HL-60 (cell line): ENCODE measurements at regions not wholly inside any gene's neighbourhood (a gene's known extent, or its start where the extent isn't known, plus 50 kb on each side); places are given as distances from the start of the nearest gene placed in this dataset.
"Not testable (repeated sequence)": the region's sequence is repeated elsewhere in the genome, so short reads cannot be mapped to it uniquely, and the experiment has no call there.

Source experiments
- DNase-seq, 2 experiments: peaks; one replicate each; pipeline ENCODE4 v3.0.0-alpha.2; 2010 to 2020; ENCODE audit warnings: low read depth in 1 of 2, low spot score in 1 of 2
- H3K27ac ChIP-seq: fragments of 250-450 bp; sonication (Bioruptor Pico); replicated peaks from 2 replicates; pipeline ENCODE4 v1.5.1; 2020; ENCODE audit warnings: mild to moderate bottlenecking, moderate library complexity
- H3K27me3 ChIP-seq: fragments of 250-450 bp; sonication (Bioruptor Pico); 2 replicates; pipeline ENCODE4 v1.5.1; 2021; ENCODE audit warnings: mild to moderate bottlenecking, moderate library complexity; ENCODE audit not compliant: insufficient read depth, poor library complexity, severe bottlenecking
- H3K4me3 ChIP-seq: replicated peaks from 2 replicates; pipeline ENCODE4 v1.5.1; 2011; ENCODE audit warnings: mild to moderate bottlenecking, control low read depth, low read length; ENCODE audit not compliant: insufficient read depth
- GABPA ChIP-seq: IDR thresholded peaks from 2 replicates; pipeline ENCODE4 v1.6.1; 2012; ENCODE audit warnings: low read depth
- POLR2AphosphoS5 ChIP-seq: IDR thresholded peaks from 2 replicates; pipeline ENCODE4 v1.6.1; 2012; ENCODE audit warnings: low read depth
- SPI1 ChIP-seq: IDR thresholded peaks from 2 replicates; pipeline ENCODE4 v1.6.1; 2012; ENCODE audit warnings: low read depth, mild to moderate bottlenecking, borderline replicate concordance
- TF ChIP-seq, protein P1 (sequence below): IDR thresholded peaks from one replicate; pipeline ENCODE4 v1.5.1; 2011; ENCODE audit warnings: low read length, control low read depth, inconsistent platforms; ENCODE audit not compliant: insufficient read depth
- TF ChIP-seq, protein P2 (sequence below): IDR thresholded peaks from 2 replicates; pipeline ENCODE4 v1.6.1; 2012; ENCODE audit warnings: low read depth; ENCODE audit not compliant: insufficient replicate concordance

DNA sequence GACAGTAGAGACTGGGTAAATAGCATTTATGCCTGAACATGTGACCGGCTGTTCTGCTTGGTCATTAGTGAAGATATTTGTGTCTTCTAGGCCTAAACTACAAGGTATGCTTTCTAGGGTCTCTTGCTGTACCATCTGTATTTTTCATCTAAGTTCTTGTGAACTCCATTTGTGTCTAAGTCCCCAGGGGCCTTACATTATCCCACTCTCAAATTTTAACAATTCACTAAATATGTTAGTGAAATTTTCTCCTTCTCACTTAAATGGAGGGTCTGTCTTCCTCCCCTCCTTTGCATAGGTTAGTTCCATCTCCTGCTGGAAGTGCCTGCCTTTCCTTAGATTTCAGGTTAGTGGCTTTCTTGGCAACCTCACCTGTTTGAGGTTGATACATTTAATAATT is 382.6 kb downstream of the RAD51AP2 start:
- Histone ChIP-seq H3K27me3 (no peaks in the 10 kb centered on the region), H3K4me3 (no peak overlapping the region), H3K27ac (no peak overlapping the region)
- no peak for DNase-seq
- TF ChIP-seq SPI1: no peak
- TF ChIP-seq GABPA: no peak
- TF ChIP-seq, protein P1, sequence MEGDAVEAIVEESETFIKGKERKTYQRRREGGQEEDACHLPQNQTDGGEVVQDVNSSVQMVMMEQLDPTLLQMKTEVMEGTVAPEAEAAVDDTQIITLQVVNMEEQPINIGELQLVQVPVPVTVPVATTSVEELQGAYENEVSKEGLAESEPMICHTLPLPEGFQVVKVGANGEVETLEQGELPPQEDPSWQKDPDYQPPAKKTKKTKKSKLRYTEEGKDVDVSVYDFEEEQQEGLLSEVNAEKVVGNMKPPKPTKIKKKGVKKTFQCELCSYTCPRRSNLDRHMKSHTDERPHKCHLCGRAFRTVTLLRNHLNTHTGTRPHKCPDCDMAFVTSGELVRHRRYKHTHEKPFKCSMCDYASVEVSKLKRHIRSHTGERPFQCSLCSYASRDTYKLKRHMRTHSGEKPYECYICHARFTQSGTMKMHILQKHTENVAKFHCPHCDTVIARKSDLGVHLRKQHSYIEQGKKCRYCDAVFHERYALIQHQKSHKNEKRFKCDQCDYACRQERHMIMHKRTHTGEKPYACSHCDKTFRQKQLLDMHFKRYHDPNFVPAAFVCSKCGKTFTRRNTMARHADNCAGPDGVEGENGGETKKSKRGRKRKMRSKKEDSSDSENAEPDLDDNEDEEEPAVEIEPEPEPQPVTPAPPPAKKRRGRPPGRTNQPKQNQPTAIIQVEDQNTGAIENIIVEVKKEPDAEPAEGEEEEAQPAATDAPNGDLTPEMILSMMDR: no peak
- TF ChIP-seq POLR2AphosphoS5: no peak
- TF ChIP-seq, protein P2, sequence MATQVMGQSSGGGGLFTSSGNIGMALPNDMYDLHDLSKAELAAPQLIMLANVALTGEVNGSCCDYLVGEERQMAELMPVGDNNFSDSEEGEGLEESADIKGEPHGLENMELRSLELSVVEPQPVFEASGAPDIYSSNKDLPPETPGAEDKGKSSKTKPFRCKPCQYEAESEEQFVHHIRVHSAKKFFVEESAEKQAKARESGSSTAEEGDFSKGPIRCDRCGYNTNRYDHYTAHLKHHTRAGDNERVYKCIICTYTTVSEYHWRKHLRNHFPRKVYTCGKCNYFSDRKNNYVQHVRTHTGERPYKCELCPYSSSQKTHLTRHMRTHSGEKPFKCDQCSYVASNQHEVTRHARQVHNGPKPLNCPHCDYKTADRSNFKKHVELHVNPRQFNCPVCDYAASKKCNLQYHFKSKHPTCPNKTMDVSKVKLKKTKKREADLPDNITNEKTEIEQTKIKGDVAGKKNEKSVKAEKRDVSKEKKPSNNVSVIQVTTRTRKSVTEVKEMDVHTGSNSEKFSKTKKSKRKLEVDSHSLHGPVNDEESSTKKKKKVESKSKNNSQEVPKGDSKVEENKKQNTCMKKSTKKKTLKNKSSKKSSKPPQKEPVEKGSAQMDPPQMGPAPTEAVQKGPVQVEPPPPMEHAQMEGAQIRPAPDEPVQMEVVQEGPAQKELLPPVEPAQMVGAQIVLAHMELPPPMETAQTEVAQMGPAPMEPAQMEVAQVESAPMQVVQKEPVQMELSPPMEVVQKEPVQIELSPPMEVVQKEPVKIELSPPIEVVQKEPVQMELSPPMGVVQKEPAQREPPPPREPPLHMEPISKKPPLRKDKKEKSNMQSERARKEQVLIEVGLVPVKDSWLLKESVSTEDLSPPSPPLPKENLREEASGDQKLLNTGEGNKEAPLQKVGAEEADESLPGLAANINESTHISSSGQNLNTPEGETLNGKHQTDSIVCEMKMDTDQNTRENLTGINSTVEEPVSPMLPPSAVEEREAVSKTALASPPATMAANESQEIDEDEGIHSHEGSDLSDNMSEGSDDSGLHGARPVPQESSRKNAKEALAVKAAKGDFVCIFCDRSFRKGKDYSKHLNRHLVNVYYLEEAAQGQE: no peak

DNA sequence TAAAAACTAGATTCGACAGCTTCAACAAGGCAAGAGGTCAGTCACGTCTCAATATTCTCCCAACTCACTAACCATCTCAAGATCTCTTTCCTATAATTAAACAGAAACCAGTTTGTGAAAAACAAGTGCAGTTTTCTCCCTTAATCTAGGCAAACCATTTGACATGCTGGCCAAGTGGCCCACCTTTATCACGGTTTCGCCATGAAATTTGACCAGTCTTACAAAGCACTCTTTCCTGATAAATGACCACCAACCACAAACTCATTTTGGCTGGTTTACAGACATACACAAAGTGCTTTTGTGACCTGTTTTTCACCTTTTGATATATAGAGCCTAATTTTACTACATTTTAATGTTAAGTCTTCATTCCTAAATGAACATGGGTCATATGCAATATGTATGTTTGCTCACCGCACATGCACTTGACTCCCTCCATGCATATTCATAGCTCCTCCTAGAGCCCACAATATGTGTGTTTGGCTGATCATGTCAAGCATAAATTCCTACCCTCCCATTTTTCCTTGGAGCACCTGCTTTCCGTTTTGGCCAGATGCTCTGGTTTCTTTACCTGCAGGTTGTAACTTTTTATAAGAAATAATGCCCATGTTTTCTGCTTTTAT is 385.1 kb downstream of the RAD51AP2 start:
- TF ChIP-seq GABPA: no peak
- TF ChIP-seq POLR2AphosphoS5: no peak
- TF ChIP-seq, protein P2: no peak
- no peak for TF ChIP-seq SPI1
- TF ChIP-seq, protein P1: no peak
- no peak overlapping the region for H3K4me3 ChIP-seq
- no peak overlapping the region for H3K27ac ChIP-seq
- H3K27me3 ChIP-seq: no peaks in the 10 kb centered on the region
- no peak for DNase-seq

DNA sequence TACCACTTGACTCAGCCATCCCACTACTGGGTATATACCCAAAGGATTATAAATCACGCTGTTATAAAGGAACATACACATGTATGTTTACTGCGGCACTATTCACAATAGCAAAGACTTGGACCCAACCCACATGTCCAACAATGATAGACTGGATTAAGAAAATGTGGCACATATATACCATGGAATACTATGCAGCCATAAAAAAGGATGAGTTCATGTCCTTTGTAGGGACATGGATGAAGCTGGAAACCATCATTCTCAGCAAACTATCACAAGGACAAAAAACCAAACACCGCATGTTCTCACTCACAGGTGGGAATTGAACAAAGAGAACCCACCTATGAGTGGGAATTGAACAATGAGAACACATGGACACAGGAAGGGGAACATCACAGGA is 387.6 kb downstream of the RAD51AP2 start:
- DNase-seq, H3K27me3 ChIP-seq, H3K4me3 ChIP-seq, H3K27ac ChIP-seq: not testable (repeated sequence)

DNA sequence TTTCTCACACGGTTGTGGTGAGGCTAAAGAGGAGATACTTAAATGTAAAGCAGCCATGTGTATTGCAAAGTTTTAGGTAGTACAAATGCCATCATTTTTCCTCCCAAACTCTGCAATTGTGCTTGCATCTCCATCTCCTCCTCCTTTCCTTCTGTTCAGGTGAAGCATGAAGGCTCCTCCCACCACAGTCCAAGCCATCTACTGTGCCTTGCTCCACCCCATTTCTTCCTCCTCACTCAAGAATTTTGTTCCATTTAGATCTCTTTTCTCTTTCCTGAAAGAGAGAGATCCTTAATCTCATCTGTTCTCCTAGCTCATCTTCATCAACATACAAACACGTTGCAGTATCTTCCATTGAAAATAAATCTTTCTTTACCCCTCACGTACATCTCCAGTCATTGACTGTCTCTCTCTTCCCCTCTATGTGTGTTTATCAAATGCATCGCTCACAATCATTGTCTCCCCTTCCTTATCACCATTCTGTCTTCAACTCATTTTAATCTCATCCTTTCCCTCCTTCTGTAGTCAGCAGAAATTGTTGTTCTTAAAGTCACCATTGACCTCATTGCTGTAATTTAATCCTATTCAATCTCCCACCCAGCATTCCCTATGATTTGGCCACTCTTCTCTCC is 392.1 kb downstream of the RAD51AP2 start:
- no peaks in the 10 kb centered on the region for H3K27me3 ChIP-seq
- no peak for TF ChIP-seq GABPA
- TF ChIP-seq SPI1: no peak
- TF ChIP-seq, protein P1: no peak
- no peak overlapping the region for H3K4me3 ChIP-seq
- no peak overlapping the region for H3K27ac ChIP-seq
- DNase-seq: no peak
